K562 (cell line): ENCODE measurements at regions not wholly inside any gene's neighbourhood (a gene's known extent, or its start where the extent isn't known, plus 50 kb on each side); places are given as distances from the start of the nearest gene placed in this dataset.

Source experiments
- C11orf30 ChIP-seq: fragments of 450-650 bp; IDR thresholded peaks from 2 replicates; pipeline ENCODE4 v1.6.1; 2016; ENCODE audit warnings: low read depth, mild to moderate bottlenecking
- CHD2 ChIP-seq: IDR thresholded peaks from 2 replicates; pipeline ENCODE4 v1.6.1; 2011; ENCODE audit warnings: low read depth, low read length
- EGR1 ChIP-seq: fragments of 450-650 bp; conservative IDR thresholded peaks from 2 replicates; pipeline ENCODE4 v1.6.1; 2017; ENCODE audit warnings: mild to moderate bottlenecking
- ETV5 ChIP-seq: sonication (generic); formaldehyde crosslinking; IDR thresholded peaks from 2 replicates; pipeline ENCODE4 v1.4.0; 2020; ENCODE audit warnings: low read depth, mild to moderate bottlenecking, missing genetic modification reagents
- GTF2F1 ChIP-seq: IDR thresholded peaks from 2 replicates; pipeline ENCODE4 v1.6.1; 2011; ENCODE audit warnings: low read depth, low read length, improper control_type of control experiment
- STAG1 ChIP-seq: sonication (generic); formaldehyde crosslinking; IDR thresholded peaks from 2 replicates; pipeline ENCODE4 v1.5.0; 2020; ENCODE audit warnings: missing genetic modification reagents, borderline replicate concordance
- TF ChIP-seq, protein P1 (sequence below): fragments of 250-450 bp; sonication (Bioruptor Pico); IDR thresholded peaks from 2 replicates; pipeline ENCODE4 v1.8.0; 2021; ENCODE audit warnings: moderate library complexity, mild to moderate bottlenecking, inconsistent platforms
- TF ChIP-seq, protein P2 (sequence below): sonication (generic); formaldehyde crosslinking; IDR thresholded peaks from 2 replicates; pipeline ENCODE4 v1.8.0; 2022; ENCODE audit warnings: mild to moderate bottlenecking, missing genetic modification reagents, borderline replicate concordance
- TF ChIP-seq, protein P3 (sequence below), 3 experiments: IDR thresholded peaks in 2 of 3; conservative IDR thresholded peaks in 1 of 3; 2 replicates each; pipeline ENCODE4 v1.5.1; 2011 to 2012; ENCODE audit warnings: low read length in 3 of 3, mild to moderate bottlenecking in 3 of 3, control low read depth in 2 of 3, improper control_type of control experiment in 1 of 3, inconsistent platforms in 1 of 3, low read depth in 1 of 3, mixed read lengths in 1 of 3, moderate library complexity in 1 of 3; ENCODE audit not compliant: insufficient read depth in 2 of 3
- TF ChIP-seq, protein P4 (sequence below): sonication (generic); formaldehyde crosslinking; IDR thresholded peaks from 2 replicates; pipeline ENCODE4 v1.8.1; 2023; ENCODE audit warnings: mild to moderate bottlenecking, missing genetic modification reagents

DNA sequence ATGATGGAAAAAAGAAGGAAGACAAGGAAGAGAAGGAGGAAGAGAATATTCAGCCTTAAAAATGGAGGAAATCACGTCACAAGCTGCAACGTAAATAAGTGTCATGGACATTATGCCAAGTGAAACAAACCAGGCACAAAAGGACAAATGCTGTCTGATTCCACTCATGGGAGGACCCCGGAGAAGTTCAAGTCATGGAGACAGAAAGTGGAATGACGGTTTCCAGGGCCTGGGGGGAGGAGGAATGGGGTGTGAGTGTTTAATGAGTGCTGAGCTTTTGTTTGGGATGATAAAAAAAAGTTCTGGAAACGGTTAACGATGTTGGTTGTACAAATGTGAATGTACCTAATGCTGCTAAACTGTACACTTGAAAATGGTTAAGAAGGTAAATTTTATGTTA lies 439.5 kb downstream of the GADD45G start:
- TF ChIP-seq GTF2F1, result no peak
- TF ChIP-seq, protein P1, sequence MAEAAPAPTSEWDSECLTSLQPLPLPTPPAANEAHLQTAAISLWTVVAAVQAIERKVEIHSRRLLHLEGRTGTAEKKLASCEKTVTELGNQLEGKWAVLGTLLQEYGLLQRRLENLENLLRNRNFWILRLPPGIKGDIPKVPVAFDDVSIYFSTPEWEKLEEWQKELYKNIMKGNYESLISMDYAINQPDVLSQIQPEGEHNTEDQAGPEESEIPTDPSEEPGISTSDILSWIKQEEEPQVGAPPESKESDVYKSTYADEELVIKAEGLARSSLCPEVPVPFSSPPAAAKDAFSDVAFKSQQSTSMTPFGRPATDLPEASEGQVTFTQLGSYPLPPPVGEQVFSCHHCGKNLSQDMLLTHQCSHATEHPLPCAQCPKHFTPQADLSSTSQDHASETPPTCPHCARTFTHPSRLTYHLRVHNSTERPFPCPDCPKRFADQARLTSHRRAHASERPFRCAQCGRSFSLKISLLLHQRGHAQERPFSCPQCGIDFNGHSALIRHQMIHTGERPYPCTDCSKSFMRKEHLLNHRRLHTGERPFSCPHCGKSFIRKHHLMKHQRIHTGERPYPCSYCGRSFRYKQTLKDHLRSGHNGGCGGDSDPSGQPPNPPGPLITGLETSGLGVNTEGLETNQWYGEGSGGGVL (CRISPR knock-in tag), result no peak
- TF ChIP-seq C11orf30, result no peak
- no peak for TF ChIP-seq STAG1 (CRISPR knock-in tag)
- TF ChIP-seq, protein P2, sequence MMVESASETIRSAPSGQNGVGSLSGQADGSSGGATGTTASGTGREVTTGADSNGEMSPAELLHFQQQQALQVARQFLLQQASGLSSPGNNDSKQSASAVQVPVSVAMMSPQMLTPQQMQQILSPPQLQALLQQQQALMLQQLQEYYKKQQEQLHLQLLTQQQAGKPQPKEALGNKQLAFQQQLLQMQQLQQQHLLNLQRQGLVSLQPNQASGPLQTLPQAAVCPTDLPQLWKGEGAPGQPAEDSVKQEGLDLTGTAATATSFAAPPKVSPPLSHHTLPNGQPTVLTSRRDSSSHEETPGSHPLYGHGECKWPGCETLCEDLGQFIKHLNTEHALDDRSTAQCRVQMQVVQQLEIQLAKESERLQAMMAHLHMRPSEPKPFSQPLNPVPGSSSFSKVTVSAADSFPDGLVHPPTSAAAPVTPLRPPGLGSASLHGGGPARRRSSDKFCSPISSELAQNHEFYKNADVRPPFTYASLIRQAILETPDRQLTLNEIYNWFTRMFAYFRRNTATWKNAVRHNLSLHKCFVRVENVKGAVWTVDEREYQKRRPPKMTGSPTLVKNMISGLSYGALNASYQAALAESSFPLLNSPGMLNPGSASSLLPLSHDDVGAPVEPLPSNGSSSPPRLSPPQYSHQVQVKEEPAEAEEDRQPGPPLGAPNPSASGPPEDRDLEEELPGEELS (CRISPR knock-in tag), result no peak
- TF ChIP-seq, protein P3, sequence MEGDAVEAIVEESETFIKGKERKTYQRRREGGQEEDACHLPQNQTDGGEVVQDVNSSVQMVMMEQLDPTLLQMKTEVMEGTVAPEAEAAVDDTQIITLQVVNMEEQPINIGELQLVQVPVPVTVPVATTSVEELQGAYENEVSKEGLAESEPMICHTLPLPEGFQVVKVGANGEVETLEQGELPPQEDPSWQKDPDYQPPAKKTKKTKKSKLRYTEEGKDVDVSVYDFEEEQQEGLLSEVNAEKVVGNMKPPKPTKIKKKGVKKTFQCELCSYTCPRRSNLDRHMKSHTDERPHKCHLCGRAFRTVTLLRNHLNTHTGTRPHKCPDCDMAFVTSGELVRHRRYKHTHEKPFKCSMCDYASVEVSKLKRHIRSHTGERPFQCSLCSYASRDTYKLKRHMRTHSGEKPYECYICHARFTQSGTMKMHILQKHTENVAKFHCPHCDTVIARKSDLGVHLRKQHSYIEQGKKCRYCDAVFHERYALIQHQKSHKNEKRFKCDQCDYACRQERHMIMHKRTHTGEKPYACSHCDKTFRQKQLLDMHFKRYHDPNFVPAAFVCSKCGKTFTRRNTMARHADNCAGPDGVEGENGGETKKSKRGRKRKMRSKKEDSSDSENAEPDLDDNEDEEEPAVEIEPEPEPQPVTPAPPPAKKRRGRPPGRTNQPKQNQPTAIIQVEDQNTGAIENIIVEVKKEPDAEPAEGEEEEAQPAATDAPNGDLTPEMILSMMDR (IDR thresholded peaks at IDR 0.05 in 2 of 3, conservative IDR thresholded peaks at IDR 0.05 in 1 of 3; ENCODE audit: insufficient read depth in 2 of 3, low read depth in 1 of 3, low read length in 3 of 3), result no peak
- no peak for TF ChIP-seq ETV5 (CRISPR knock-in tag)
- TF ChIP-seq, protein P4, sequence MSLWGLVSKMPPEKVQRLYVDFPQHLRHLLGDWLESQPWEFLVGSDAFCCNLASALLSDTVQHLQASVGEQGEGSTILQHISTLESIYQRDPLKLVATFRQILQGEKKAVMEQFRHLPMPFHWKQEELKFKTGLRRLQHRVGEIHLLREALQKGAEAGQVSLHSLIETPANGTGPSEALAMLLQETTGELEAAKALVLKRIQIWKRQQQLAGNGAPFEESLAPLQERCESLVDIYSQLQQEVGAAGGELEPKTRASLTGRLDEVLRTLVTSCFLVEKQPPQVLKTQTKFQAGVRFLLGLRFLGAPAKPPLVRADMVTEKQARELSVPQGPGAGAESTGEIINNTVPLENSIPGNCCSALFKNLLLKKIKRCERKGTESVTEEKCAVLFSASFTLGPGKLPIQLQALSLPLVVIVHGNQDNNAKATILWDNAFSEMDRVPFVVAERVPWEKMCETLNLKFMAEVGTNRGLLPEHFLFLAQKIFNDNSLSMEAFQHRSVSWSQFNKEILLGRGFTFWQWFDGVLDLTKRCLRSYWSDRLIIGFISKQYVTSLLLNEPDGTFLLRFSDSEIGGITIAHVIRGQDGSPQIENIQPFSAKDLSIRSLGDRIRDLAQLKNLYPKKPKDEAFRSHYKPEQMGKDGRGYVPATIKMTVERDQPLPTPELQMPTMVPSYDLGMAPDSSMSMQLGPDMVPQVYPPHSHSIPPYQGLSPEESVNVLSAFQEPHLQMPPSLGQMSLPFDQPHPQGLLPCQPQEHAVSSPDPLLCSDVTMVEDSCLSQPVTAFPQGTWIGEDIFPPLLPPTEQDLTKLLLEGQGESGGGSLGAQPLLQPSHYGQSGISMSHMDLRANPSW (CRISPR knock-in tag), result no peak
- no peak for TF ChIP-seq EGR1
- no peak for TF ChIP-seq CHD2
